C4-2B (cell line): ENCODE measurements at regions not wholly inside any gene's neighbourhood (a gene's known extent, or its start where the extent isn't known, plus 50 kb on each side); places are given as distances from the start of the nearest gene placed in this dataset.

ENCODE experiments used
- CTCF ChIP-seq: fragments of 450-650 bp; conservative IDR thresholded peaks from 2 replicates; pipeline ENCODE4 v1.5.1; 2017; ENCODE audit warnings: mild to moderate bottlenecking
- ZFX ChIP-seq: fragments of 450-650 bp; IDR thresholded peaks from 2 replicates; pipeline ENCODE4 v1.6.1; 2017

DNA sequence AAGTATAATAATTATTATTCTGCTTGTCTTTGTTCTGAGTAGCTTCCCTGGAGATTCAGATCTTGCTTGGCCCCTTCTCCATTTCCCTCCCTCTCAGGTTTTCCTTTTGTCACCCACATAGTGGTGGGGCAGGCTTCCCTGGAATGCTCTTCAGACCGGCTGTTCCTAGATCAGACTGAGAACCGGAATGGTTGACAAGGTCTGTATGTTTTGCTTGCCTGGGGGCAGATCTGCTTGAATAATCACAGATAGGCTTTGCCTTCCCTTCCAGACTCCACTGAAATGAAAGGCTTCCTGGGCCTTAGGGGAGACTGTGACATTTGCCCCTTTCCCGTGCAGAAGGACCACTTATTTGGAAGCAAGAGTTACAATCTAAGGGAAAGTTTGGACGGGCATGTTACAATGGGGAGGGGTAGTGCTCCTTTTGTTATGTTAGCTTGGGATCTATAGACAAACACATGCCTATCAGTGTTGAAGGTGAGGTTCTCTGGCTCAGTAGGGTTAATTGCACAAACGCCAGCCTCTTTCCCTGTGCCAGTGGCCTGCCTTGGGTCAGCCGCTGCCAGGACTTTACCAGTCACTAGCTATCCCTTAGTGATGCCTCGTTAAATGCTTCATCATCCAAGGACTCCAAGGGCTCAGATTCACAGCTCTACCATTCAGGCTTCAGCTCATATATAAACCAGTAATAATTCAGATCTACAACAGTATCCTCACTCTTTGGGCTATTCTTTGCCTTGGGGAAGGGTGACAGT is 178.6 kb downstream of the SNAPC1 start:
- no peak for TF ChIP-seq CTCF
- no peak for TF ChIP-seq ZFX
